ENCODE measurements at regions not wholly inside any gene's neighbourhood (a gene's known extent, or its start where the extent isn't known, plus 50 kb on each side); places are given as distances from the start of the nearest gene placed in this dataset.

- in situ Hi-C loops (cut with HindIII; ENCODE audit: low sequenced_read_pairs): no loop called here
- no peak for DNase-seq (ENCODE audit: low spot score)
Observed at GRCh38 chr21:31570824-31571566, 88.5 kb upstream of the SOD1 start.

- in situ Hi-C loops (cut with HindIII; ENCODE audit: low sequenced_read_pairs): no loop called here
Observed at GRCh38 chr21:31566611-31567010, 92.9 kb upstream of the SOD1 start.

GRCh38 chr21:31566064-31566463 lies 93.4 kb upstream of the SOD1 start:
- peak; percentile 65 for DNase-seq (ENCODE audit: low spot score)
- in situ Hi-C loops (cut with HindIII; ENCODE audit: low sequenced_read_pairs): no loop called here

More at GRCh38 chr21:31566611-31567010, 92.9 kb upstream of the SOD1 start:
- DNase-seq (ENCODE audit: low spot score): peak; percentile 44

GRCh38 chr21:31564439-31564838 lies 95.1 kb upstream of the SOD1 start:
- DNase-seq (ENCODE audit: low spot score): no peak

GRCh38 chr21:31560479-31560878 lies 99.0 kb upstream of the SOD1 start:
- in situ Hi-C loops (cut with HindIII; ENCODE audit: low sequenced_read_pairs): no loop called here
- no peak for DNase-seq (ENCODE audit: low spot score)

More at GRCh38 chr21:31564439-31564838, 95.1 kb upstream of the SOD1 start:
- in situ Hi-C loops (cut with HindIII; ENCODE audit: low sequenced_read_pairs): no loop called here

- in situ Hi-C loops (cut with HindIII; ENCODE audit: low sequenced_read_pairs): no loop called here
Observed at GRCh38 chr21:31559368-31560119, 99.9 kb upstream of the SOD1 start.

GRCh38 chr21:31558962-31559367 lies 100.5 kb upstream of the SOD1 start:
- in situ Hi-C loops (cut with HindIII; ENCODE audit: low sequenced_read_pairs): no loop called here
- peak; percentile 96 for DNase-seq (ENCODE audit: low spot score)

More at GRCh38 chr21:31559368-31560119, 99.9 kb upstream of the SOD1 start:
- DNase-seq (ENCODE audit: low spot score): peak; percentile 95

GRCh38 chr21:31558189-31558961 lies 101.1 kb upstream of the SOD1 start:
- in situ Hi-C loops (cut with HindIII; ENCODE audit: low sequenced_read_pairs): no loop called here
- DNase-seq (ENCODE audit: low spot score): peak; percentile 76

GRCh38 chr21:31557421-31558188 lies 101.9 kb upstream of the SOD1 start:
- in situ Hi-C loops (cut with HindIII; ENCODE audit: low sequenced_read_pairs): no loop called here
- DNase-seq (ENCODE audit: low spot score): no peak

- no peak for DNase-seq (ENCODE audit: low spot score)
- in situ Hi-C loops (cut with HindIII; ENCODE audit: low sequenced_read_pairs): no loop called here
Observed at GRCh38 chr21:31556662-31557061, 102.8 kb upstream of the SOD1 start.

- in situ Hi-C loops (cut with HindIII; ENCODE audit: low sequenced_read_pairs): no loop called here
- peak; percentile 50 for DNase-seq (ENCODE audit: low spot score)
Observed at GRCh38 chr21:31555741-31556191, 103.7 kb upstream of the SOD1 start.

GRCh38 chr21:31554511-31555022 lies 104.9 kb upstream of the SOD1 start:
- DNase-seq (ENCODE audit: low spot score): no peak
- in situ Hi-C loops (cut with HindIII; ENCODE audit: low sequenced_read_pairs): no loop called here

GRCh38 chr21:31553926-31554325 lies 105.6 kb upstream of the SOD1 start:
- in situ Hi-C loops (cut with HindIII; ENCODE audit: low sequenced_read_pairs): no loop called here

GRCh38 chr21:31553461-31553860 lies 106.0 kb upstream of the SOD1 start:
- DNase-seq (ENCODE audit: low spot score): no peak
- in situ Hi-C loops (cut with HindIII; ENCODE audit: low sequenced_read_pairs): no loop called here

More at GRCh38 chr21:31553926-31554325, 105.6 kb upstream of the SOD1 start:
- peak; percentile 71 for DNase-seq (ENCODE audit: low spot score)

- DNase-seq (ENCODE audit: low spot score): no peak
- in situ Hi-C loops (cut with HindIII; ENCODE audit: low sequenced_read_pairs): no loop called here
Observed at GRCh38 chr21:31552826-31553225, 106.7 kb upstream of the SOD1 start.

GRCh38 chr21:31550070-31550469 lies 109.4 kb upstream of the SOD1 start:
- DNase-seq (ENCODE audit: low spot score): no peak
- in situ Hi-C loops (cut with HindIII; ENCODE audit: low sequenced_read_pairs): no loop called here

- DNase-seq (ENCODE audit: low spot score): no peak
Observed at GRCh38 chr21:31548688-31549087, 110.8 kb upstream of the SOD1 start.

GRCh38 chr21:31546443-31547170 lies 112.9 kb upstream of the SOD1 start:
- in situ Hi-C loops (cut with HindIII; ENCODE audit: low sequenced_read_pairs): no loop called here

More at GRCh38 chr21:31548688-31549087, 110.8 kb upstream of the SOD1 start:
- in situ Hi-C loops (cut with HindIII; ENCODE audit: low sequenced_read_pairs): no loop called here

More at GRCh38 chr21:31546443-31547170, 112.9 kb upstream of the SOD1 start:
- DNase-seq (ENCODE audit: low spot score): no peak

All from G401 (cell line).